KOPT-K1 (cell line): ENCODE measurements at regions not wholly inside any gene's neighbourhood (a gene's known extent, or its start where the extent isn't known, plus 50 kb on each side); places are given as distances from the start of the nearest gene placed in this dataset.

Experiments
- H3K27ac ChIP-seq: fragments of 200-600 bp; sonication (generic); 2 replicates; pipeline ENCODE4 v1.5.1; 2016; ENCODE audit warnings: antibody characterized with exemption, mild to moderate bottlenecking, low read depth, low read length; ENCODE audit not compliant: poor library complexity, severe bottlenecking
- H3K36me3 ChIP-seq: fragments of 200-600 bp; sonication (generic); 2 replicates; pipeline ENCODE4 v1.5.1; 2017; ENCODE audit warnings: antibody characterized with exemption, mild to moderate bottlenecking, low read length, moderate library complexity; ENCODE audit not compliant: insufficient read depth
- H3K9me3 ChIP-seq: fragments of 200-600 bp; sonication (generic); 2 replicates; pipeline ENCODE4 v1.5.1; 2017; ENCODE audit warnings: antibody characterized with exemption, low read length, mild to moderate bottlenecking; ENCODE audit not compliant: insufficient read depth, poor library complexity, severe bottlenecking

GRCh38 chr1:56426587-56427381 is 152.6 kb downstream of the PLPP3 start:
- H3K27ac ChIP-seq = no peak overlapping the region
- no peaks in the 10 kb centered on the region for H3K9me3 ChIP-seq
- H3K36me3 ChIP-seq = no peaks in the 10 kb centered on the region

GRCh38 chr1:56425494-56426037 is 153.8 kb downstream of the PLPP3 start:
- H3K9me3 ChIP-seq = no peaks in the 10 kb centered on the region
- H3K27ac ChIP-seq = no peak overlapping the region
- no peaks in the 10 kb centered on the region for H3K36me3 ChIP-seq

GRCh38 chr1:56424744-56425493 is 154.4 kb downstream of the PLPP3 start:
- no peak overlapping the region for H3K27ac ChIP-seq
- H3K36me3 ChIP-seq = no peaks in the 10 kb centered on the region
- no peaks in the 10 kb centered on the region for H3K9me3 ChIP-seq

- no peaks in the 10 kb centered on the region for H3K9me3 ChIP-seq
- no peaks in the 10 kb centered on the region for H3K36me3 ChIP-seq
- H3K27ac ChIP-seq = no peak overlapping the region
These were observed 155.6 kb downstream of the PLPP3 start for GRCh38 chr1:56423716-56424115.

GRCh38 chr1:56418151-56418631 is 161.2 kb downstream of the PLPP3 start:
- Histone ChIP-seq H3K27ac (no peak overlapping the region), H3K9me3 (no peaks in the 10 kb centered on the region), H3K36me3 (no peaks in the 10 kb centered on the region)

GRCh38 chr1:56417646-56418045 is 161.7 kb downstream of the PLPP3 start:
- no peaks in the 10 kb centered on the region for H3K36me3 ChIP-seq
- no peak overlapping the region for H3K27ac ChIP-seq
- H3K9me3 ChIP-seq = no peaks in the 10 kb centered on the region

GRCh38 chr1:56416495-56416894 is 162.9 kb downstream of the PLPP3 start:
- Histone ChIP-seq H3K9me3 (no peaks in the 10 kb centered on the region), H3K36me3 (no peaks in the 10 kb centered on the region), H3K27ac (no peak overlapping the region)

GRCh38 chr1:56415720-56416119 is 163.6 kb downstream of the PLPP3 start:
- no peaks in the 10 kb centered on the region for H3K9me3 ChIP-seq
- no peak overlapping the region for H3K27ac ChIP-seq
- no peaks in the 10 kb centered on the region for H3K36me3 ChIP-seq

- Histone ChIP-seq H3K9me3 (no peaks in the 10 kb centered on the region), H3K27ac (no peak overlapping the region), H3K36me3 (no peaks in the 10 kb centered on the region)
These were observed 164.1 kb downstream of the PLPP3 start for GRCh38 chr1:56415258-56415657.

GRCh38 chr1:56414728-56415224 is 164.6 kb downstream of the PLPP3 start:
- H3K27ac ChIP-seq = no peak overlapping the region
- no peaks in the 10 kb centered on the region for H3K9me3 ChIP-seq
- no peaks in the 10 kb centered on the region for H3K36me3 ChIP-seq

- H3K27ac ChIP-seq = no peak overlapping the region
These were observed 165.6 kb downstream of the PLPP3 start for GRCh38 chr1:56413671-56414199.

GRCh38 chr1:56411484-56412180 is 167.7 kb downstream of the PLPP3 start:
- no peaks in the 10 kb centered on the region for H3K36me3 ChIP-seq
- H3K9me3 ChIP-seq = no peaks in the 10 kb centered on the region

More at GRCh38 chr1:56413671-56414199, 165.6 kb downstream of the PLPP3 start:
- Histone ChIP-seq H3K36me3 (no peaks in the 10 kb centered on the region), H3K9me3 (no peaks in the 10 kb centered on the region)

GRCh38 chr1:56411021-56411420 is 168.3 kb downstream of the PLPP3 start:
- H3K36me3 ChIP-seq = no peaks in the 10 kb centered on the region
- no peak overlapping the region for H3K27ac ChIP-seq
- H3K9me3 ChIP-seq = no peaks in the 10 kb centered on the region

More at GRCh38 chr1:56411484-56412180, 167.7 kb downstream of the PLPP3 start:
- H3K27ac ChIP-seq = no peak overlapping the region

GRCh38 chr1:56410405-56410804 is 169.0 kb downstream of the PLPP3 start:
- Histone ChIP-seq H3K36me3 (no peaks in the 10 kb centered on the region), H3K9me3 (no peaks in the 10 kb centered on the region), H3K27ac (no peak overlapping the region)
